Calu3 (cell line): ENCODE measurements at regions not wholly inside any gene's neighbourhood (a gene's known extent, or its start where the extent isn't known, plus 50 kb on each side); places are given as distances from the start of the nearest gene placed in this dataset.

Experiments used
- BruUV-seq: library from RNA; stranded (reverse); fragments of 400-500 nt; replicated peaks from 2 replicates; lab custom pipeline; 2021; lab: Mats Ljungman, UMichigan
- CTCF ChIA-PET: fragments of 300-600 bp; sonication (Branson Sonifier 250); formaldehyde crosslinking; loops from one replicate; lab custom pipeline; 2022; ENCODE audit warnings: antibody characterized with exemption; lab: Charles Lee
- DNase-seq: peaks from one replicate; pipeline ENCODE4 v3.0.0; 2022
- H3K27ac Mint-ChIP-seq: one replicate; pipeline ENCODE4 v1.8.0; 2022; ENCODE audit warnings: mixed read lengths; ENCODE audit not compliant: unreplicated experiment
- H3K27me3 Mint-ChIP-seq: one replicate; pipeline ENCODE4 v1.8.0; 2022; ENCODE audit warnings: mixed read lengths; ENCODE audit not compliant: unreplicated experiment
- H3K36me3 Mint-ChIP-seq: one replicate; pipeline ENCODE4 v1.8.0; 2022; ENCODE audit warnings: mild to moderate bottlenecking, moderate library complexity, mixed read lengths; ENCODE audit not compliant: insufficient read depth, unreplicated experiment
- H3K4me1 Mint-ChIP-seq: one replicate; pipeline ENCODE4 v1.8.0; 2022; ENCODE audit warnings: mild to moderate bottlenecking, low read depth, mixed read lengths; ENCODE audit not compliant: unreplicated experiment
- H3K4me3 Mint-ChIP-seq: one replicate; pipeline ENCODE4 v1.8.0; 2022; ENCODE audit warnings: mild to moderate bottlenecking, low read depth, moderate library complexity, mixed read lengths; ENCODE audit not compliant: unreplicated experiment
- H3K9me3 Mint-ChIP-seq: one replicate; pipeline ENCODE4 v1.8.0; 2022; ENCODE audit warnings: low read depth, mixed read lengths; ENCODE audit not compliant: unreplicated experiment
- CTCF ChIP-seq: fragments of 200-600 bp; IDR thresholded peaks from one replicate; pipeline ENCODE4 v1.8.0; 2022; ENCODE audit warnings: antibody characterized with exemption; ENCODE audit not compliant: unreplicated experiment
- intact Hi-C: fragments of 100-400 bp; cut with micrococcal nuclease; formaldehyde crosslinking; loops from one replicate; pipeline ENCODE4 v1.10.0; 2022; ENCODE audit not compliant: unreplicated experiment

- no peak for TF ChIP-seq CTCF
- no peaks in the 10 kb centered on the region for H3K4me1 Mint-ChIP-seq
- H3K27me3 Mint-ChIP-seq, result no peaks in the 10 kb centered on the region
- H3K9me3 Mint-ChIP-seq, result no peaks in the 10 kb centered on the region
- no TSS peak for BruUV-seq
- intact Hi-C loops, result no loop called here
- no peak overlapping the region for H3K27ac Mint-ChIP-seq
- CTCF ChIA-PET, result no interaction called here
- H3K36me3 Mint-ChIP-seq, result no peaks in the 10 kb centered on the region
- no peak overlapping the region for H3K4me3 Mint-ChIP-seq
- no peak for DNase-seq
Measured at GRCh38 chr13:109541081-109541480, 245.3 kb downstream of the IRS2 start.

GRCh38 chr13:109537584-109537983 lies 248.8 kb downstream of the IRS2 start:
- intact Hi-C loops, result no loop called here
- Mint-ChIP-seq H3K4me3 (no peak overlapping the region), H3K27me3 (no peaks in the 10 kb centered on the region), H3K9me3 (no peaks in the 10 kb centered on the region), H3K27ac (no peak overlapping the region), H3K4me1 (no peaks in the 10 kb centered on the region), H3K36me3 (no peaks in the 10 kb centered on the region)
- DNase-seq, result no peak
- no peak for TF ChIP-seq CTCF
- BruUV-seq, result no TSS peak
- CTCF ChIA-PET, result interaction anchor here (0.7 kb wide), 1 partner anchor 644 kb away, joined by 3 read pairs; no protein-coding TSS in a partner anchor

GRCh38 chr13:109533350-109533749 lies 253.0 kb downstream of the IRS2 start:
- Mint-ChIP-seq H3K27me3 (no peaks in the 10 kb centered on the region), H3K4me3 (no peak overlapping the region), H3K9me3 (no peaks in the 10 kb centered on the region), H3K27ac (no peak overlapping the region), H3K36me3 (no peaks in the 10 kb centered on the region), H3K4me1 (no peaks in the 10 kb centered on the region)
- CTCF ChIA-PET, result no interaction called here
- DNase-seq, result no peak
- TF ChIP-seq CTCF, result no peak
- intact Hi-C loops, result no loop called here
- BruUV-seq, result no TSS peak

- no TSS peak for BruUV-seq
- Mint-ChIP-seq H3K9me3 (no peaks in the 10 kb centered on the region), H3K27ac (no peak overlapping the region), H3K36me3 (no peaks in the 10 kb centered on the region), H3K4me1 (no peaks in the 10 kb centered on the region), H3K4me3 (no peak overlapping the region), H3K27me3 (no peaks in the 10 kb centered on the region)
- no peak for DNase-seq
- no peak for TF ChIP-seq CTCF
- intact Hi-C loops, result no loop called here
- CTCF ChIA-PET, result no interaction called here
Measured at GRCh38 chr13:109529964-109530363, 256.4 kb downstream of the IRS2 start.
